ENCODE measurements at regions not wholly inside any gene's neighbourhood (a gene's known extent, or its start where the extent isn't known, plus 50 kb on each side); places are given as distances from the start of the nearest gene placed in this dataset.
"Not testable (repeated sequence)": the region's sequence is repeated elsewhere in the genome, so short reads cannot be mapped to it uniquely, and the experiment has no call there.

DNA sequence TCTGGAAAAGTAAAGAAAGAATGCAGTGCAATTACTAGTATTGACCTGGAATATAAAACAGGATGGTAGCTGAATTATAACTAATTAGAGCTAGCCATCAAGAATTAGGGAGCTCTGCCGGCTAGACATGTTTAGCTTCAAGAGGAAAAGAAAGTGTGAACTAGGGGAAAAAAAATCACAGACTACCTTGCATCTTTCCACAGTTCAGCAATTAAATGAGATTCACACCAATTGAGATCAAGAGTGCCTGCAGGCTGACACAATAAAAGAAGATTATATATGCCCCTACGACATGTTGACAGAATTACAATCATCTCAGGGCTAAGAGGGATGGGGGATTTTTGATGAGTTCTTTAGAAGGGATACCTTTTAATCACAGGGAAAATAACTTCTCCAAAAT lies 303.3 kb upstream of the CELF2 start:
- no peak for DNase-seq (ENCODE audit: low read depth)

DNA sequence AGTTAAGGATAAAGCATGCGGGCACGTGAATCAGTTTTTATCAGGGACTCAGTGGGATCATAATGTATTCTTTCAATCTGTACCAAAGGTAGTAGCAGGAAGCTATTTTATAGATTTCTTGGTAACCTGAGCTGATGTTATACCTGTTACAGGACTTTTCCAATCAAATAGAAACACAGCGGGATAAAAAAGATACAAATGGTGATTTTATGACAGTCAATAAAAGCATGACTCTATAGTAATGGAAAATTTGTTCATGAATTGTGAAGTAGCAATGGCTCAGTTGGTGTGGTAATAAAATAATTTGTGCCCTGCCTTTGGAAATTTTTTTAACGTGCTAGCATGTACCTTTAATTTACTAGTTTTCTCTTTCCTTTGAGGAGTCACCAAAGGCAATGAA lies 300.7 kb upstream of the CELF2 start:
- DNase-seq (ENCODE audit: low read depth), result no peak

DNA sequence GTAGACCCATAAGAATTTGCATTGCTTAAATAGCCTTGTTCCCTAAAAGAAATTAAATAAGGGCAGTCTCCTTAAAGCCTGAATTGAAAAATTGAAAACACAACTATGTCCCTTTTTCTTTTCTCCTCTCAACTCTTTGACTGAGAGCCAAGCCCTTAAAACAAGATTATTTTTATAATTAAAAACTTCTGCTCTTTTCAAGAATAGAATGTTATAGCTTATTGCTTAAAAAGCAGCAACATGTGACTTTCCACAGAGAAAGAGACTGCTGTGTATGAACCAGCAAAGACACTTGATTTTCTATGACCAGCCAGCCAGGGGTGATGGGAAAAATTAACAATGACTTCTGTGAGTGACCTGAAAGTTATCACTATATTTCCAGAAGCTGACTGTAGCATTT lies 295.2 kb upstream of the CELF2 start:
- no peak for DNase-seq (ENCODE audit: low read depth)

DNA sequence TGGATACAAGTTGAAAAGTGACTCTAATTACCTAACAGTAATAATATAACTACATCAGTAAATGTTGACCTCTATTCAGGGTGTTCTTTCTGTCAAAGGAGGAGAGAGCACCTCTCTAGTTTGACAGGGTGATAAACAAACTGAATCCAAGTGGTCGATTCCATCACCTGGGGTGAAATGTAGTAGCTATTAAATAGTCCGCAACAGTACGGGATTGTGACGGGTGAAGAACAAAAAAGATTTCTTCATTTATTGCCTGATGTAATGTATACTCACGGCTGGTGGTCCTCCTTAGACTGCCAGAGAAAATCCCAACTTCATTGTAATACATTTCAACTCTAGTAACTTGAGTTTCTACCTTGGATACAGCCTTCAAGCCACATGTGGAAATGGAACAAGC lies 292.5 kb upstream of the CELF2 start:
- no peak for DNase-seq (ENCODE audit: low read depth)

DNA sequence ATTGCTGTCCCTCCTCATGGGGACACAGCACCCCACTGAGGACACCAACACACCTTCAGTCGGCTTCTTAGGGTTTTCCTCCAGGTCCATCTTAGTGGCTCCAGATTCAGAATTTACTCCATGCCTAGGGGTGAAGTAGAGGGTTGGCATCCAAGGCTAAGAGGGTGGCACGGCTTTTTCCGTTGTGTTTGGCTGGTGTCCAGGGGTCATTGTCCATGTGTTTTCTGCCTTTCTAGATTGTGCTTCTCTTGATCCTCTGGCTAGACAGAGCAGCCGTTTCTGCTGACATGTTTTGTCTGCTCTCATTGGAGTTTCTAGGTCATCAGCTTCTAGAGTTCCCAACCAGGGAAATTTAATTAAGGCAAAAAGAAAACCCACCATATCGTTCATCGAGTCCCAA lies 291.6 kb upstream of the CELF2 start:
- no peak for DNase-seq (ENCODE audit: low read depth)

DNA sequence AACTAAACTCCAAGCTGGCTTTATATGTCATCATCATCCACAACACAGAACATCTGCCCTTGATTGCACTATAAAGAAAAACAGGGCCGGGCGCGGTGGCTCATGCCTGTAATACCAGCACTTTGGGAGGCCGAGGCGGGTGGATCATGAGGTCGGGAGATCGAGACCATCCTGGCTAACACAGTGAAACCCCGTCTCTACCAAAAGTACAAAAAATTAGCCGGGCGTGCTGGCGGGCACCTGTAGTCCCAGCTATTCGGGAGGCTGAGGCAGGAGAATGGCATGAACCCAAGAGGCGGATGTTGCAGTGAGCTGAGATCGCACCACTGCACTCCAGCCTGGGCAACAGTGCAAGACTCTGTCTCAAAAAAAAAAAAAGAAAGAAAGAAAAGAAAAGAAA lies 290.3 kb upstream of the CELF2 start:
- DNase-seq (ENCODE audit: low read depth), result not testable (repeated sequence)

DNA sequence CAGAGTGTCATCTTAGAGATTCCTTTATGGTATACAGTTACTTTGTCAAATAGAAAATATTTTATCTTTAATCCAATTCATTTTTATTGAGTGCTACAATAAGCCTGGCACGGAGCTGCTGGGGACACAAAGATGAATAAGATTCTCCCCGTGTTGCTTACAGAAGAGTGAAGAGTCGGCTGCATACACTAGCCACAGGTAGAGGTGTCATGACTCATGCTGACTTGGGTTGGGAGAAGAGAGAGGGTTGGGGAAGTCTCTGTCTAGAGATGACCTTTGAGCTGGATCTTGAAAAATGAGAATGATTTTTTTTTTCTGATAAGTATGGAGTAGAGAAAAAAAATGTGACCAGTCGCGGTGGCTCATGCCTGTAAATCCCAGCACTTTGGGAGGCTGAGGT lies 289.9 kb upstream of the CELF2 start:
- DNase-seq (ENCODE audit: low read depth), result no peak

DNA sequence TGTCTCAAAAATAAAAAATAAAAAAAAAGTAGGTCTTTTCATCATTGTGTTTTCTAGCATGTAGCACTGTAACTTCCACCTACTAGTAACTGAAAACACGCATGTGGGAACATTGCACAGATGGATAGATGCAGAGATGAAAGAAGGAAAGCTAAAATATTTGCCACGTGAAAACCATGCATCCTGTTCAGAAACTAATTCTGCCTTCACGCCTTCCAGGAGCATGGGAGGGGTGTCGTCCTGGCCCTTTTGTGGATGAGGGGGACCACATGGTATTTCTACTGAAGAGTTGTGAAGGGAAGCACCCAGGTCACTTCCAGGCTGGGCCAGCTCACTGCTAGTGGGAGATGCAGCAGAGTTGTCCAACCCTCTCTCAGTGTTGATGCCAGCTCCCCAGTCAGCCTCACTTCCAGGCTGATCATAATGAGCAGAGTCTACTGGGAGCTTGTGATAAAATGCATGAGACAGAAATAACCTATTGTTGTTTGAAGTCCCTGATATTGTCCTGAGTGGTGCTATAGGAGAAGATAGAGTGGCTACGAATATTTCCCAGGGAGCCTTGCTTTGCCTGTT lies 287.1 kb upstream of the CELF2 start:
- DNase-seq (ENCODE audit: low read depth), result no peak

DNA sequence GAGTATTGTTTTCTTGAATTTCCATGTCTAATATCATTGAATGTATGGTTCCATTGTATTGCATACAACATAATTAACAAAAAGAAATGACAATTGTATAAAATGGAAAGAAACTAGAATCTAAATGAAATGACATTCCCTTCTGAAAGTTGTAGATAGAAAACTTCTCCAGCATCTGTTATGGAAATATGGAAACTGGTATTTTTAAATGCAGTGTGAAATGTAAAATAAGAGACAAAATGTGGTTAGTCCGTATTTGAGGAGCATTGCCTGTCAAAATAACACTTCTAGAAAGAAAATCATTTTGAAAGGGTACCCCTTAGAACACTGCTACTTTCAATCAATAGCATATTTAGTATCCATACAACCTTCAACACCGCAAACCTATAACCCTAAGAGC lies 286.3 kb upstream of the CELF2 start:
- no peak for DNase-seq (ENCODE audit: low read depth)

DNA sequence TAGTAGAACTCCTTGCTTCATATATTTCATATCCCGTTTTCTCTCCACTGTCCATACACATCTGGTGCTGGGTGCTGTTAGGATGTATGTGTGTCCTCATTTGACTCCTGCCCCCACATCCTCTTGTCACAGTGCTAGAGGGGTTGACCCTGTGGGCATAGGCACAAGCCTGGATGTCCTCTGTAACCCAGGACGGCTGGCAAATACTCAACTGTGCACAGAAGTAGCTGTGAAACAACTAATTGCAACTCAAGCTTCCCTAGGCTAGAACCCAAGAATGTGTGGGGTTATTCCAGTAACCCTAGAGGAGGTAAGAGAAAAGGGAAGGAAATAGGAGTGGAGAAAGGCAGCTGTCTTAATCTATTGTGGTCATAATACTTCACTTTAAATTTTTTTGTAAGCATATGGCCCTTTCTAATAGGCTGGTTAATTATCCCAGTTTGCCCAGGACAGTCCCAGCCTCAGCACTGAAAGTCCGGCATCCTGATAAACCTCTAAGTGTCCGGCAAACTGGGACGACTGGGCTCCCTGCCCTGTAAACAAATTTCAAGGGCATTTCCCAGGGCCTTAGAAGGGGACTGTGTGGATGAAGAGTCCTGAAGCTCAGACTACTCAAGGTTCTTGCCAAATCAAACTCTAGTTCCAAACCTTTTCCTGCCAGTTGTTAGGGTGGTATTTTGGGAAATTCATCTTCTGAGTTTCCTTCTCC lies 283.2 kb upstream of the CELF2 start:
- no peak for DNase-seq (ENCODE audit: low read depth)

DNA sequence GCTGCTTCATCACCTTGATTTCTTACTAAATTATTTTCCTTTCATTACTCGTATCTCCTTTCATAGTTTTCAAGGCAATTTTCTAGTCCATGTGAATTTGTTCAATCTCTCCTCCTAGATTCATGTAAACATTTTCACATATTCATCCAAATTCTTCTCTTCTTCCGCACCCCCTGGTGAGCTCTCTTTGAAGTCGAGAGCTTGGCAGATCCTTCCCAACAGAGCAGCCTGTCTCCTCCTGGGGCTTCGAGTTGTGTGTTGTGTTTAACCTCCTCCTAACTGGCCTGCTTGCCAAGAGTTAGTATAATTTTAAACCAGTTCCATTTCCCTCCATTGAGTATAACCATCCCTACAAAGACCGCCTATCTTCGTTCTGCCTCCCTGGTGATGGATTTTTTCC lies 272.4 kb upstream of the CELF2 start:
- no peak for DNase-seq (ENCODE audit: low read depth)

DNA sequence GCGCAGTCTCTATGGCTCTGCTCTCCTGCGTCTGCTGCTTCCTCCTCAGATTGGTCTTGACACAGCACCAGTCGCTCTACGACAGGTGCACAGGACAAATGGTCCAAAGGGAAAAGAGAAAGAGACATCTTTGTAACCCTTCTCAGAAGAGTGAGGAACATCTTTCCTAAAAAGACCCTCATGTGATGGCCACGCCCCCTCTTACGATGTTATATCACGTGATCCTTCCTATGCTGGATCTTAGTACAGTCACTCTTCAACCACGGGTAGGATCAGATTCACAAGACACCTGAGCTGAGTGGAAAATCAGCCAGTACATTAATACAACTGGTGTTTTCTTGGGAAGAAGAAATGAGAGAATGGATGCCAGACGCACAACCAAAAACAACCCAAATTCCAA lies 262.2 kb upstream of the CELF2 start:
- DNase-seq (ENCODE audit: low read depth), result no peak

DNA sequence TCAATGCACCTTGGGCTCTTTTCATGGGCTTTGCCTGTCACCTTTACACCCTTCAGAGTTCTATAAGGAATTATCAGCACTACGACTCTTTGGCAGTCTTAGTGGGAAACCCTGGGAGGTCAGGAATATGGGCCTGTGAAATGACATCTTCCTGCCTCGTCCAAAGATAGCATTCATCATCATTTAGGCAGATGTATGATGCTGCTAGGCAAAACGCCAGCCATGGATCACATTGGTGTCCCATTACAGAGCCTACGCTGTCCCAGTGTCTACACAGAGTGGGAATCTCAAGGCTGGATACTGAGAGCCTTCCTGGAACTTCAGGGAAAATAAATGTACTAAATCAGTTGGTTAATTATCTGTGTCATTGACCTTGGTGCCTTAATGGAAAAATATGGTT lies 259.4 kb upstream of the CELF2 start:
- no peak for DNase-seq (ENCODE audit: low read depth)

DNA sequence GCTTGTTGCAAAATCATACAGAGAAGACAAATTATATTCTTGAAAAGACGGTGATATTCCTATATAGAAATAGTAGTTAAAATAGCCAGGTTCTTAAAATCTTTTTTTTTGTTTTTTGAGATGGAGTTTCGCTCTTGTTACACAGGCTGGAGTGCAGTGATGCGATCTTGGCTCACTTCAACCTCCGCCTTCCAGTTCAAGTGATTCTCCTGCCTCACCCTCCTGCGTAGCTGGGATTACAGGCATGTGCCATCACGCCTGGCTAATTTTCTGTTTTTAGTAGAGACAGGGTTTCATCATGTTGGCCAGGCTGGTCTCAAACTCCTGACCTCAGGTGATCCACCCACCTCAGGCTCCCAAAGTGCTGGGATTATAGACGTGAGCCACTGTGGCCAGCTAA lies 257.9 kb upstream of the CELF2 start:
- DNase-seq (ENCODE audit: low read depth), result not testable (repeated sequence)

DNA sequence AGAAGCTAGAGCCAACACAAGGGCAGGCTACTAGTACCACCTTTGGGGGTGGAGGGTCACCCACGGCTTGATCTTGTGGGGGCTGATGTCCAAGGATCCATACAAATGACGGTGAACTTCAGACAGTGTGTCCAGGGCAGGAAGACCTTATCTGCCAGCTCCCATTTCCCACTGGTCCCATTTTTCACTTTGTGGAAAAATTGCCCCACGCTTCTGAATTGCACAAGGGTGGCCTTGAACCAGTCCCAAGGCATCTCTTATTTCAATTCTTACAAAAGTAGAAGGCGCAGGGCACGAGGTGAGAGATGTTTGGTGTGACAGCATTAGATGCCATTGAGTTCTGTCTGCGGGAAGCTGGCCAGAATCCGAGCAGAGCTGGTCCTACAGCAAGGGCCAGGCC lies 252.7 kb upstream of the CELF2 start:
- no peak for DNase-seq (ENCODE audit: low read depth)

DNA sequence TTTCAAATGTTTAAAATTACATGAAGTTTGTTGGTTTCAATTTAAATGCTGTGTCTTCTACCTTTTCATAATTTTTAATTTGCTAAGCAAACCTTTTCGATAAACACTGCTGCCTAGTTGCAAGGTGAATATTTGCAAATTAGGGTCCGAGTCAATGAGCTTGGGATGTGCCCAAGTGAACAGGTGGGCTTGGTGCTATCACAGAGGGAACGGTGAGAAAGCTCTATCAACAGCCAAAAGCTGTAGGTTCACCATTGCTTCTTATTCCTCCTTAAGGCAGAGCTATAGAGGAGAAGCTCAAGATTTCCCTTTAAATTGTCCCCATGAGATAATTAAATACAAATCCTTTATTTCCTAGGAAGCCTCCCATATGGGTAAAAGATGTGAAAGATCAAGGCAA lies 245.3 kb upstream of the CELF2 start:
- no peak for DNase-seq (ENCODE audit: low read depth)

DNA sequence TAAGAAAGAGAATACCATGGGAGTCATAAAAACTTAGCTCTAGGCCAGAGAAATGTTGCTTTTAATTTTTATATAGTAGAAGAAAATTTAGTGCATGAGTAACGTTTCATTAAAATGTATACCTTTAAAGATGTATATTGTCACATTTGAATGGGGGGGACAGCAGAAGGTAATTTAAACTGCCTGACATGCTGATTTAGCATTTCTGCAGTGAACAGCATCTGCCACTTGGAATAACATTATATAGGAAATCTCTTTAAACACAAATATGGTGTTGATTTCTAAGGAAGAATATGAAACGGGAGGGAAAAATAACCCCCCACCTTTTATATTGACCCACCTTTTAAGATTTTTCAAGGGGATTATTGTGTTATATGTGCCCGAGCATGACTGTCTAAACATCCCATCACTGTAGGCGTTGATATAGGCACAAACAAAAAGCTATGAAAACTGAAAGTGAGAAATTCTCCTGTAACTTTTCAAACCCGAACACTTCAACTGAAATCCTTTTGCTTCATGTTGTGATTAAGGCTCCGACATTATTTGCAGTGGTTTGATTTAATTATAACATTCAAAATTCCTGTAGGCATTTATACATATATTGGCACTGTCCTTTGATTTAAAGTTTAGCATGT lies 244.7 kb upstream of the CELF2 start:
- no peak for DNase-seq (ENCODE audit: low read depth)

DNA sequence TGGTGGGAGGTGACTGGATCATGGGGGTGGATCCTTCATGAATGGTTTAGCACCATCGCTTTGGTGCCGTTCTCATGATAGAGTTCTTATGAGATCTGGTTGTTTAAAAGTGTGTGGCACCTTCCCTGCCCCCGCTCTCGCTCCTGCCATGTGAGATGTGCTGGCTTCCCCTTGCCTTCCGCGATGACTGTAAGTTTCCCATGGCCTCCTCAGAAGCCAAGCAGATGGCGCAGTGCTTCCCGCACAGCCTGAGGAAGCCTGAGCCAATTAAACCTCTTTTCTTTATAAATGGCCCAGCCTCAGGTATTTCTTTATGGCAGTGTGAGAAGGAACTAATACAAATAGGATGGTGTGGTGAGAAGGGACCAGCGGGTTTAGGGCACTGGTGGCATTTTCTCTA lies 243.3 kb upstream of the CELF2 start:
- DNase-seq (ENCODE audit: low read depth), result no peak

DNA sequence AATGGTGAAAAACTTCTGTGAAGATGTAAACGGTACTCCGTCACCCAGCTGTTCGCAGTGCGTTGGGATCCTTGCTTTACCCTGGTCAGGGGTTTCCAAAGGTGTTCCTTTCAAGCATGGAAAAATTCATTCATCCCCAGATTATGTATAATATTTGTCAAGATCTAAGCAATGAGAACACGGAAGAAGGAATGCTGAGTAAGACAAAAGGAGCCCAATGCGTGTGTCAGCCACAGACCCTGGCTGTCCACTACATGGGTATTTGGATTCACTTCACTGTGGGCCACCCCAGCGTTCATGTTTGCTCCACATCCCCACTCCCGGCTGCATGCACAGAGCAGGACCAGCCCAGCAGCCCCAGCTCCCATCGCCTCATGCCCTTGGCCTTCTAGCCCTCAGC lies 241.3 kb upstream of the CELF2 start:
- DNase-seq (ENCODE audit: low read depth), result no peak

DNA sequence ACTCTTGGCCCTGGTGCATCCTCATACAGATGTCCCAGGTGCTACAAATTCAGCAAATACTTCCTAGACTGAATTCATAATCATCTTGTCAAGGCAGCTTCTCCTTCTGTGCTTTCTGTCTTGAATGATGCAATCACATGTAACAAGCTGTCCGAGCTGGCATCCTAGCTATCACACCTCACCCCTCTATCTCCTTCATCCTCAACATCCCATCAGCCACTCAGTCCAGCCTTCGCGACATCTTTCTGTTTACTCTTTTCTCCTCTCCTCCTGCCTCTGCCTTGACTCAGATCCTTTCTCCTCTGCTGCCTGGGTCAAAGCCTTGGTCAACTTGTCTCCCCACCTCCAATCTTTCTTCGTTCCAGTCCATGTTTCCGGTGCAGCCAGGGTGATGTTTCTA lies 240.4 kb upstream of the CELF2 start:
- no peak for DNase-seq (ENCODE audit: low read depth)

DNA sequence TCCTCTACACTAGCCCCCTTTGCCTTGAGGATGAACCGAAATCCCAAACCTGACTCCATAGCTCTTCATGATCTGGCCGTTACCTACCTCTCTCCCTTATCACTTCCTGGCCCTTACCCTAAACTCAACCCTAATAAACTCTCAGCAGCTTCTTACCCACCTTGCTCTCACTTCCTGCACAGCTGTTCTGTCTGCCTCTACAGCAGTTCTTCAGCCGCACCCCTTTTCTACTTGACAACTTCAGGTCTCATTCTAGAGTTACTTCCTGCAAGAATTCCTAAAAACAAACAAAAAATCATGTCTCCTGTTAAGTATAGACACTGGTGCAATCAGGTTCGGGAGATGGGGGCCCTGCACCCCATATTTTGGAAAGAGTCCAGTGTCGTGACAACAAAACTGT lies 239.9 kb upstream of the CELF2 start:
- DNase-seq (ENCODE audit: low read depth), result no peak

DNA sequence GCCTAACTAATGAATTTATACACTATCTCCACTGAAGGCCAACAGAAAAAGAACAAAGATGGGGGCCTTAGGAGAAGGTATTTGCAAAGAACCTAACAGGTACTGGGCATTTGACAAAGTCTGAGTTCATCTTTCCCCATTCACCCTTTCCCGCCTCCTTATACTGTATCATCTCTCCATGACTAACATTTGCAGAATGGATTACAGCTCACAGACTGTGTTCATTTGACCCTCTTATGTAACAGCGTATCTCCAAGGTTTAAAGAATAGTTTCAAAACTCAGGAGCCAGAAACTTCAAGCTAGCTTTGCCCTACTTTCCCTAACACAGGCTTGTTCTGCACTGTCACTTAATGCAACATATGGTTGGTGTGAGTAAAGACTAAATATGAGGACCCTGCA lies 238.7 kb upstream of the CELF2 start:
- no peak for DNase-seq (ENCODE audit: low read depth)

DNA sequence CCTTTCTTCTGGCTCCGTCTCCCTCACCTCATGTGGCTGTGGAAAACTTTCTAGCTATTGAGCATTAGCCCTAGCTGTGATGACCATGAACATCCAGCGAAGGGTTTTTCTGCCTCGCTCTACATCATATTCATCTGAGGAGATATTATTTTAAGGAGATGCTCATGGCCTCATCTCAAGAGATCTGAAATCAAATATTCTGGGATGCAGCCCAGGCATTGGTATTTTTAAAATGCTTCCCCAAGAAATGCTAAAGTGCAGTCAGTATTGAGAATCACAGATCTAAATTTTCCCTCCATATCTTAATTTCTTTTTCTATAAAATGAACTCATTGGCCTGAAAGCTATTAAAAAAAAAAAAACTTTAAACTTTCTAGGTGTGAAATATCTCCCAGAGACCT lies 238.2 kb upstream of the CELF2 start:
- DNase-seq (ENCODE audit: low read depth), result no peak

DNA sequence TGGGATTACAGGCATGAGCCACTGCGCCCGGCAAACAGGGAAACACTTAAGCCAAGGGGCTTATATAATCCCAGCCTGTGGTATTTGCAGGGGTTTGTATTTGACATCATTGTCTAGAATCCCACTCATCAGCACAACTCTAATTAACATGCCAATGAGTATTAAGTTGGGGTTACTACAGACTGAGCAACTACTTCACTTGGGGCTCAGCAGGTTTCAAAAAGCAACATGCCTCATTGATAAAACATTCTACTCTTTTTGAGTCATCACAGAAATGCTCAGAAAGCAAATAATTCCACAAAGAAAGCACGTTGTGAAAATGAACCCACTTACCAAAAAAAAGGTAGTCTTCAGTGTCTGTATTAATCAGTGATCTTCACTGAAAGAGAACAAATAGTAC lies 236.9 kb upstream of the CELF2 start:
- no peak for DNase-seq (ENCODE audit: low read depth)

Data from stimulated activated CD8-positive, alpha-beta memory T cell treated with anti-CD3 and anti-CD28 coated beads, Interleukin-7, amount 100 ng/mL, for 24 hours (primary cell).